ENCODE measurements at regions not wholly inside any gene's neighbourhood (a gene's known extent, or its start where the extent isn't known, plus 50 kb on each side); places are given as distances from the start of the nearest gene placed in this dataset.

- TF ChIP-seq EZH2 (IDR thresholded peaks at IDR 0.05) (no peak), CTCF (IDR thresholded peaks at IDR 0.05) (no peak)
Observed at GRCh38 chr21:22649246-22649645, 1651.0 kb downstream of the NCAM2 start.

Data from neural progenitor cell (in vitro differentiated cells).